IPS-11a (cell line): ENCODE measurements at regions not wholly inside any gene's neighbourhood (a gene's known extent, or its start where the extent isn't known, plus 50 kb on each side); places are given as distances from the start of the nearest gene placed in this dataset.

Experiments used
- H3K4me3 ChIP-seq: one replicate; pipeline ENCODE4 v1.5.1; 2013; ENCODE audit warnings: low read depth, low read length, control low read depth

DNA sequence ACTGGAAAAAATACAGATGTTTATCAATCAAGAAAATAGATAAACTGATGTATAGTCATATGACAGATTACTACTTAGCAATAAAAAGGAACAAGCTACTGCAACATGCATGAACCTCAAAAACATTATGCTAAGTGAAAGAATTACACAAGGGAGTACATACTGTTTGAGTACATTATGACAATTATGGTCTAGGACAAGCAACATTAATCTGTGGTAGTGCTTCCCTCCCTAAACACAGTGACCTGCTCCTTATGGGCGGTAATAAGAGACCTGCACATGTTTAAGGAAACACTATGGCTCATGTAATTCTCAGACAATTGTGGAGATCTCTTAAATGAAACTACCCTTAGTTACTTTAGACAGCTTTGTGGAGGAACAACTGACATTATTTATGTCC is 421.2 kb upstream of the FBXO33 start:
- H3K4me3 ChIP-seq = no peak overlapping the region

DNA sequence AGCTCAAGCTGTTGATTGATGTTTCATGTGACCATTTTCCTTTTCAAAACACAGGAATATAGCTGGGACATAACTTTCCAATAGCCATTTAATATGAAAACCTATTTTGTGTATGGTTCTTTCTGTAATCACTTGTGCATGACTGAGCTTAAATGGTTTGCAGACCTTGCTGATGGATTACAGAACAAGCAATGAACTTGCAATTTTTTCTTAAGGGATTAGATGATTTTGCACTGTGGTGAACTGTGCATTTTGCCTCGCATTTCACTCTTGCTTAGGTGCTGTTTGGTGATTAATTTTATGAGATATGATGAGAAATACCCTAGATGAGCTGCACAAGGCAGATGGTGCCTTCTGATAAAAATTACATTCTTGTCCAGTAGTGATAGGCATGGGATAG is 419.0 kb upstream of the FBXO33 start:
- no peak overlapping the region for H3K4me3 ChIP-seq

- no peak overlapping the region for H3K4me3 ChIP-seq
Observed at GRCh38 chr14:39847852-39848251, 415.6 kb upstream of the FBXO33 start.

GRCh38 chr14:39847194-39847593 is 415.0 kb upstream of the FBXO33 start:
- no peak overlapping the region for H3K4me3 ChIP-seq

DNA sequence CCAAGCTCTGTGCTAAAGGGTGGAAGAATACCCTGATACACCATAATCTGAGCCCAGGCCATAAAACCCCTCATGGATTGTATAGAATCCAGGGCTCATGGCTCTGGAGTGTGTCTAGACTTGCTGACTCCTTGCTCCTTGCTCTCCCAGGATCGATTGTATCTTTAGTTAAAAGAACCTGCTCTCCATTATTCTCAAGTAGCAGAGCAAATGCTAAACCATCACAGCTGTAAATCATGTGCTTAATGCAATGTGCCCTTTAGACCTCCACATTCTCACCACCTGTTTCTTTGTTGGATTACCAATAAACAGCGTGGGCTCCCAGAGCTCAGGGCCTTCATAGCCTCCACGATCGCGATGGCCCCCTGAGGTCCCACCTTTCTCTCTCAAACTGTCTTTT is 411.6 kb upstream of the FBXO33 start:
- H3K4me3 ChIP-seq = no peak overlapping the region

- H3K4me3 ChIP-seq = no peak overlapping the region
Observed at GRCh38 chr14:39841088-39841487, 408.9 kb upstream of the FBXO33 start.

- H3K4me3 ChIP-seq = no peak overlapping the region
Observed at GRCh38 chr14:39827901-39828655, 395.8 kb upstream of the FBXO33 start.

- H3K4me3 ChIP-seq = no peak overlapping the region
Observed at GRCh38 chr14:39812532-39813320, 380.5 kb upstream of the FBXO33 start.

DNA sequence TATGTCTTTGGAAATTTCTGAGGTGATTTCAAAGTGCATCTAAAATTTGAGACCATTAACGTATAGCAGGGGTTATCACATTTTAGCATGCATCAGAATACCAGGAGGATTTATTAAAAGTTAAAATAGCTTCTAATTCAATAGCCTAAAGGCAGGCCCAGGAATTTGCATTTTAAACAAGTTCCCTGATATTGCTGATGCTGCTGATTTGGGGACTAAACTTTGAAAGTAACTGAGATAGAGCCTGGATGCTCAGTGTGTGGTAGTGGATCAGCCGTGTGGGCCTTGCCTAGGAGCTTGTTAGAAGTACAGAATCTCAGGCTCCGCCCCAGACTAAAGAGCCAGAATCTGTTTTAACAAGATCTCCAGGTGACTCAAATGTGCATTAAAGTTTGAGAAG is 375.0 kb upstream of the FBXO33 start:
- no peak overlapping the region for H3K4me3 ChIP-seq

DNA sequence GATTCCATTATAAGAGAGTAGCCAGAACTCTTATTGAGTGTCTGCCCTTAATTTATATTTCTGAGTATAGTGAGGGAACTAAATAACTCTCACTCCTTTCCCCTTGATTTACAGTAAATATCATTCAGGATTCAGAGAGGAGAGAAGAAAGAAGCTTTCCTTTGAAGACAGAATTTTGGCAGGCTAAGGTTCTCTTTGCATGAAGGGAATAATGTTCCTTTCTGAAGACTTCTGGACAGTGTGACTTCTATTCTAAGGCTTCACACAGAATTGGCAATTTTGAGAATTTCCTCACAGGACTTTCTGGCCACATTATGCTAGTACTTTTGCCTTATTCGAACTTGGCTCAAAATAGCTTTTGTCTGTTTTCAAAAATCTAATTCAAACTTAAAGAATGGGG is 352.2 kb upstream of the FBXO33 start:
- H3K4me3 ChIP-seq = no peak overlapping the region

GRCh38 chr14:39781466-39781865 is 349.2 kb upstream of the FBXO33 start:
- H3K4me3 ChIP-seq = no peak overlapping the region

GRCh38 chr14:39773387-39774126 is 341.3 kb upstream of the FBXO33 start:
- H3K4me3 ChIP-seq = no peak overlapping the region

GRCh38 chr14:39772627-39773026 is 340.4 kb upstream of the FBXO33 start:
- H3K4me3 ChIP-seq = no peak overlapping the region

DNA sequence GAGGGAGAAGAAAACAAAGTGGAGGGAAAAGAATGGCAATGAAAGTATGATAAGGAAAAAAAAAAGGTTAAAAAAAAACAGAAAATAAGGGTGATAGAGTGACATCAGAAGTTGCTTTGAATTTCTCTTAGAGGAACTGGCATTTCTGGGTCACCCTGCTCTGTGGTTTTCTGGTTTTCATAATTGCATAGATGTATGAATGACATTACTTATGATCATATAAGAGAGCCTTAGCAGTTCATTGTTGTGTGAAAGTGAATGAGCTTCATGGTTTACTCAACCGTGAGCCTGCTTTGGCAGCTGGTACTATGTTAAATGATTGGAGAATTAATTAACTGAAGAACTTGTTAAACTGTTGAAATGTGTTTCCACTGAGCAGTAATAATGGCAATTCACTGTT is 336.4 kb upstream of the FBXO33 start:
- H3K4me3 ChIP-seq = no peak overlapping the region

GRCh38 chr14:39766397-39767000 is 334.3 kb upstream of the FBXO33 start:
- no peak overlapping the region for H3K4me3 ChIP-seq

DNA sequence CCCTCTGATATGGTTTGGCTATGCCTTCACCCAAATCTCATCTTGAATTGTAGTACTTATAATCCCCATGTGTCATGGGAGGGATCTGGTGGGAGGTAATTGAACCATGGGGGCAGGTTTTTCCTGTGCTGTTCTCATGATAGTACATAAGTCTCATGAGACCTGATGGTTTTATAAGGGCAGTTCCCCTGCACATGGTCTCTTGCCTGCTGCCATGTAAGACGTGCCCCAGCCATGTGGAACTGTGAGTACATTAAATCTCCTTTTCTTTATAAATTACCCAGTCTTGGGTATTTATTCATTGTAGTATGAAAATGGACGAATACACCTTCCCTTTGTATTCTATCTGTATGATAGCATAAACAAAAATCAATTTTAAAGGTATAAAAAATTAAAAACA is 333.4 kb upstream of the FBXO33 start:
- no peak overlapping the region for H3K4me3 ChIP-seq

- H3K4me3 ChIP-seq = no peak overlapping the region
Observed at GRCh38 chr14:39763402-39763890, 331.2 kb upstream of the FBXO33 start.

DNA sequence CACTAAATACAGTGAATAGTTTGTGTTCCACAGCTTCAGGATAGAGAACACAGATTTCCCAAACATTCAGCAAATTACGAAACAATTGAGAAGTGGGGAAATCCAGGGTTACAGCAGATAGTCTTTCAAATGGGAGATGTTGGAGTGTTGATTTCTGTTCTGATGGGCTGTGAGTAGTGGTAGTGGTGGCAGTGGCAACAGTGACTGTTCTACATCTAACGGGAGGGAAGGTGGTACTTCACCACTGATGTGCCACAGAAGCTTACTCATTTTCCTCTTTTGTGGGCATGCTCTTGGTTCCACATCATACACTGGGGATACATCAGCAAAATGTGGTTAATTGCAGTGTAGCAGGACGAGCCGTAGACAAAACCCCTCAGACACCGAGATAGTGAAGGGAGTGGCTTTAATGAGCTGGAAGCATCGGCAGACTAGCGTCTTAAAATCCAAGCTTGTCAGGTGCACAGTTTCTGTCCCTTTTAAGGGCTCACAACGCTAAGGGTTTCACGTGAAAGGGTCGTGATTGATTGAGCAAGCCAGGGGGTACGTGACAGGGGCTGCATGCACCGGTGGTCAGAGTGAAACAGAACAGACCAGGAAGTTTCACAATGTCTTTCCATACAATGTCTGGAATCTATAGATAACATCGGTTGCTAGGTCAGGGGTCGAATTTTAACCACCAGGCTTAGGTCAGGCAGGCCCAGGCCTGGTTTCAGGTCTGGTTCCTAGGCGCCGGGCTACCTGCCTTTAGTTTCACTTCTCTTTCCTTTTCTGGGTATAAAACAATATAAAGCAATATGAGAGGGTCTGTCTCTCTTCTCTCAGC is 330.6 kb upstream of the FBXO33 start:
- no peak overlapping the region for H3K4me3 ChIP-seq

DNA sequence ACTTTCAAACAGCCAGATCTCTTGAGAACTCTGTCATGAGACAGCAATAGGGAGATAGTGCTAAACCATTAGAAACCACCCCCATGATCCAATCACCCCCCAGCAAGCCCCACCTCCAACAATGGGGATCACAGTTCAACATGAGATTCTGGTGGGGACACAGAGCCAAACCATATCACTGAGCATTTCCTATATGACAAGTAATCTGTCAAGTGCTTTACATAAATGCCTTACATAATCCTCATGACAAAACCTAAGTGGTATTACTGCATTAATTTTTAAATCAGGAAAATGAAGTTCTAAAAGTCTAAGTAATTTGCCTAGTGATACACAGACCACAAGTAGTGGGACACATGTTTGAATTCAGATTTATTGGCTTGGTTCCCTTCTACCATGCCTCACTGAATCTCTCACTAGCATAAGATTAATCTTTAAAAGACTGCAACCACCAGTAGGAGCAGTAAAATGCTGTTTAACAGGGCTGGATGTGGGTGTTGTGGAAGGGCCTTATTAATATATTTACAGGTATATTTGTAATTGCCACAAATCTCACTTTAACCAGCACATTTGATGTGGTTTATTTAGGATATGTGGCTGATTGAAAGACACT is 323.1 kb upstream of the FBXO33 start:
- no peak overlapping the region for H3K4me3 ChIP-seq

DNA sequence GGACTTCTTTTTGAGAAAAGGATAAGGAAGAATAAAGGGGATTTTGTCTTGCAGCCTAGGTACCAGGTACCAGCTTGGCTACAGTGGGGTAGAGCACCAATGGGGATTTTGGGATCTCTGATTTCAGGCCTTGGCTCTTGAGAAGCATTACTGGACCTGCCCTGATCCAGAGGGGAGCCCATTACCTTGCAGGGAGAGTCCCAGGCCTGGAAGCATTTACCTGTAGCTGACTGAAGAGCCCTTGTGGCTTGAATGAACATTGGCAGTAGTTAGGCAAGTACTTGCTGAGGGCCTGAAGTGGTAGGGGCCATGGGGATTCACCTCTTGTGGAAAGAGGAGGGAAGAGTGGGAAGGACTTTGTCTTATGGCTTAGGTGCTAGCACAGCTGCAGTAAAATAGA is 308.2 kb upstream of the FBXO33 start:
- no peak overlapping the region for H3K4me3 ChIP-seq
